H1 (cell line): ENCODE measurements at regions not wholly inside any gene's neighbourhood (a gene's known extent, or its start where the extent isn't known, plus 50 kb on each side); places are given as distances from the start of the nearest gene placed in this dataset.
"Not testable (repeated sequence)": the region's sequence is repeated elsewhere in the genome, so short reads cannot be mapped to it uniquely, and the experiment has no call there.

ENCODE experiments used
- CTCF ChIA-PET: fragments of 300-600 bp; sonication (Branson Sonifier 250); formaldehyde crosslinking; loops from one replicate; lab custom pipeline; 2021; ENCODE audit not compliant: partially characterized antibody; lab: Charles Lee
- POLR2A ChIA-PET: fragments of 300-600 bp; sonication (Branson Sonifier 250); formaldehyde crosslinking; loops from one replicate; lab custom pipeline; 2021; ENCODE audit warnings: inconsistent platforms; ENCODE audit not compliant: partially characterized antibody; lab: Charles Lee
- DNase-seq, 2 experiments: peaks; one replicate each; pipeline versions ENCODE4 v3.0.0 to v3.0.0-alpha.2; 2010 to 2022; ENCODE audit warnings: low spot score in 2 of 2, low read depth in 1 of 2, mixed read lengths in 1 of 2
- FAIRE-seq: peaks from 2 replicates; lab custom pipeline; 2011; peaks lifted over from hg19 to GRCh38; lab: Jason Lieb, UNC
- H2AFZ ChIP-seq: 2 replicates; pipeline ENCODE4 v1.8.1; 2012; ENCODE audit warnings: low read length, inconsistent platforms
- H2AK5ac ChIP-seq: 2 replicates; pipeline ENCODE4 v1.6.1; 2013; ENCODE audit warnings: low read depth, low read length
- H2BK120ac ChIP-seq: replicated peaks from 2 replicates; pipeline ENCODE3; 2013; ENCODE audit warnings: low read depth, low read length, inconsistent platforms
- H2BK12ac ChIP-seq: 2 replicates; pipeline ENCODE4 v1.6.1; 2013; ENCODE audit warnings: low read depth, low read length
- H2BK15ac ChIP-seq: 2 replicates; pipeline ENCODE4 v1.6.1; 2013; ENCODE audit warnings: low read length
- H2BK20ac ChIP-seq: 2 replicates; pipeline ENCODE4 v1.6.1; 2013; ENCODE audit warnings: low read length
- H2BK5ac ChIP-seq: 2 replicates; pipeline ENCODE4 v1.6.1; 2013; ENCODE audit warnings: low read depth, low read length
- H3K14ac ChIP-seq: 2 replicates; pipeline ENCODE4 v1.6.1; 2013; ENCODE audit warnings: inconsistent platforms; ENCODE audit not compliant: insufficient read length
- H3K18ac ChIP-seq: 2 replicates; pipeline ENCODE4 v1.6.1; 2013; ENCODE audit warnings: low read length; ENCODE audit errors: extremely low read depth
- H3K23ac ChIP-seq: 2 replicates; pipeline ENCODE4 v1.6.1; 2013; ENCODE audit warnings: inconsistent platforms; ENCODE audit not compliant: insufficient read length
- H3K23me2 ChIP-seq: 2 replicates; pipeline ENCODE4 v1.6.1; 2013; ENCODE audit warnings: low read depth, low read length
- H3K27ac ChIP-seq: 2 replicates; pipeline ENCODE4 v1.6.1; 2011; ENCODE audit warnings: low read depth, low read length, inconsistent platforms
- H3K27me3 ChIP-seq, 4 experiments: replicated peaks in 1 of 4; 1 replicate in 1 of 4; 2 replicates in 3 of 4; pipeline versions ENCODE4 v1.6.1 to v1.8.1; 2011 to 2013; ENCODE audit warnings: low read length in 3 of 4, mild to moderate bottlenecking in 3 of 4, inconsistent platforms in 2 of 4, mixed read lengths in 2 of 4, moderate library complexity in 1 of 4; ENCODE audit not compliant: control insufficient read depth in 3 of 4, insufficient read depth in 3 of 4; ENCODE audit errors: extremely low read depth in 1 of 4
- H3K36me3 ChIP-seq, 4 experiments: 2 replicates each; pipeline versions ENCODE4 v1.6.1 to v1.8.1; 2011 to 2013; ENCODE audit warnings: mild to moderate bottlenecking in 4 of 4, low read length in 3 of 4, moderate library complexity in 2 of 4, control low read depth in 1 of 4, inconsistent platforms in 1 of 4; ENCODE audit not compliant: insufficient read depth in 4 of 4, control insufficient read depth in 2 of 4
- H3K4ac ChIP-seq: replicated peaks from 2 replicates; pipeline ENCODE3; 2013; ENCODE audit warnings: low read length, low read depth, mixed read lengths, inconsistent platforms; ENCODE audit not compliant: insufficient read length
- H3K4me1 ChIP-seq, 4 experiments: replicated peaks in 1 of 4; 1 replicate in 1 of 4; 2 replicates in 3 of 4; pipeline versions ENCODE4 v1.6.1 to v1.8.1; 2011 to 2013; ENCODE audit warnings: low read length in 3 of 4, inconsistent platforms in 2 of 4, mixed read lengths in 1 of 4; ENCODE audit not compliant: insufficient read depth in 4 of 4, control insufficient read depth in 3 of 4
- H3K4me2 ChIP-seq, 2 experiments: 2 replicates each; pipeline versions ENCODE4 v1.6.1 to v1.8.1; 2011 to 2013; ENCODE audit warnings: low read depth in 2 of 2, low read length in 2 of 2, control low read depth in 1 of 2, inconsistent platforms in 1 of 2, mild to moderate bottlenecking in 1 of 2; ENCODE audit not compliant: insufficient read depth in 1 of 2
- H3K4me3 ChIP-seq, 4 experiments: fragments of 200-600, 300-600 bp in 1 of 4; sonication (generic), shearing (Covaris generic), sonication (Bioruptor Twin) in 1 of 4; 2 replicates each; pipeline versions ENCODE4 v1.5.1 to v1.8.1; 2011 to 2016; ENCODE audit warnings: low read length in 4 of 4, low read depth in 3 of 4, control low read depth in 2 of 4, inconsistent platforms in 2 of 4, mild to moderate bottlenecking in 2 of 4, mixed read lengths in 1 of 4, moderate library complexity in 1 of 4; ENCODE audit not compliant: insufficient read depth in 2 of 4; ENCODE audit errors: extremely low read depth in 1 of 4
- H3K56ac ChIP-seq: replicated peaks from 2 replicates; pipeline ENCODE3; 2013; ENCODE audit warnings: low read depth, mild to moderate bottlenecking, mixed read lengths, low read length, inconsistent platforms; ENCODE audit not compliant: insufficient read length
- H3K79me1 ChIP-seq: 2 replicates; pipeline ENCODE4 v1.6.1; 2013; ENCODE audit warnings: low read depth, low read length, control low read depth
- H3K79me2 ChIP-seq, 2 experiments: 2 replicates each; pipeline versions ENCODE4 v1.6.1 to v1.8.1; 2012 to 2013; ENCODE audit warnings: low read length in 2 of 2, mild to moderate bottlenecking in 2 of 2, inconsistent platforms in 1 of 2; ENCODE audit not compliant: insufficient read depth in 2 of 2, control insufficient read depth in 1 of 2
- H3K9ac ChIP-seq, 4 experiments: replicated peaks in 1 of 4; 1 replicate in 1 of 4; 2 replicates in 3 of 4; pipeline versions ENCODE4 v1.6.1 to v1.8.1; 2011 to 2013; ENCODE audit warnings: low read depth in 3 of 4, low read length in 3 of 4, control low read depth in 2 of 4, mild to moderate bottlenecking in 2 of 4, moderate library complexity in 2 of 4, inconsistent platforms in 1 of 4; ENCODE audit errors: extremely low read depth in 1 of 4
- H3K9me3 ChIP-seq, 2 experiments: 2 replicates each; pipeline versions ENCODE4 v1.6.1 to v1.8.1; 2012 to 2013; ENCODE audit warnings: mild to moderate bottlenecking in 2 of 2, moderate library complexity in 2 of 2, control low read depth in 1 of 2, inconsistent platforms in 1 of 2, low read depth in 1 of 2, low read length in 1 of 2, mixed read lengths in 1 of 2; ENCODE audit not compliant: insufficient read depth in 2 of 2
- H4K20me1 ChIP-seq, 2 experiments: replicated peaks in 1 of 2; 2 replicates each; pipeline versions ENCODE3 to v1.8.1; 2011 to 2013; ENCODE audit warnings: inconsistent platforms in 2 of 2, low read length in 2 of 2, mild to moderate bottlenecking in 1 of 2; ENCODE audit not compliant: insufficient read depth in 2 of 2, control insufficient read depth in 1 of 2
- H4K5ac ChIP-seq: 2 replicates; pipeline ENCODE4 v1.6.1; 2013; ENCODE audit warnings: low read length, low read depth, mixed read lengths, inconsistent platforms; ENCODE audit not compliant: insufficient read length
- H4K8ac ChIP-seq: 2 replicates; pipeline ENCODE4 v1.8.0; 2013; ENCODE audit warnings: mild to moderate bottlenecking, moderate library complexity, low read length, inconsistent platforms; ENCODE audit not compliant: insufficient read depth; ENCODE audit errors: extremely low read depth
- H4K91ac ChIP-seq: replicated peaks from 2 replicates; pipeline ENCODE3; 2013; ENCODE audit warnings: low read length, mixed read lengths, inconsistent platforms; ENCODE audit not compliant: insufficient read length
- WGBS, 2 experiments: shearing (Covaris generic) in 1 of 2; methylation state at CpG; one replicate each; pipeline versions ENCODE4 v1.1.6 to v1.1.7; 2013 to 2015; ENCODE audit warnings: low lambda C conversion rate in 2 of 2, mixed read lengths in 2 of 2, inconsistent platforms in 1 of 2, low coverage in 1 of 2, missing lambda C conversion rate in 1 of 2; ENCODE audit not compliant: insufficient replicate concordance in 2 of 2, insufficient coverage in 1 of 2, insufficient read length in 1 of 2; ENCODE audit errors: extremely low coverage in 1 of 2, missing lambda C conversion rate in 1 of 2; 5-methylcytosine and 5-hydroxymethylcytosine counted together

GRCh38 chr9:63820882-63821281, 1464.1 kb downstream of the FOXD4L5 start:
- H2BK120ac ChIP-seq, H3K9ac ChIP-seq, H2AFZ ChIP-seq, H3K79me1 ChIP-seq, H3K56ac ChIP-seq, H3K18ac ChIP-seq, H3K14ac ChIP-seq, H4K8ac ChIP-seq, H3K4me1 ChIP-seq, CTCF ChIA-PET, H3K4me2 ChIP-seq, H3K36me3 ChIP-seq, H4K91ac ChIP-seq, H2BK5ac ChIP-seq, H3K23ac ChIP-seq, DNase-seq, H2AK5ac ChIP-seq, H4K5ac ChIP-seq, H2BK15ac ChIP-seq, H3K79me2 ChIP-seq, H3K4ac ChIP-seq, H2BK20ac ChIP-seq, H2BK12ac ChIP-seq, FAIRE-seq, H4K20me1 ChIP-seq, H3K4me3 ChIP-seq, H3K27ac ChIP-seq, POLR2A ChIA-PET: not testable (repeated sequence)
- Histone ChIP-seq H3K27me3 (peaks cover 8 to 28% (median 25%) of the 10 kb centered on the region in 4 experiments), H3K9me3 (peaks cover 21 to 53% of the 10 kb centered on the region in 2 experiments), H3K23me2 (peaks cover 13% of the 10 kb centered on the region; the same call in 1 of the 2 replicates)
- 83% methylated on average over 13 of the region's 13 CpGs; no CpG with 5 or more reads in 1 of the 2 experiments for WGBS, 2 experiments

- H3K23ac ChIP-seq, H3K4me3 ChIP-seq, H3K4ac ChIP-seq, H4K20me1 ChIP-seq, H4K5ac ChIP-seq, H4K91ac ChIP-seq, H3K9ac ChIP-seq, FAIRE-seq, H4K8ac ChIP-seq, H3K79me2 ChIP-seq, H3K4me1 ChIP-seq, DNase-seq, H2BK15ac ChIP-seq, H2AK5ac ChIP-seq, H2AFZ ChIP-seq, CTCF ChIA-PET, H3K4me2 ChIP-seq, H3K14ac ChIP-seq, H2BK12ac ChIP-seq, H3K18ac ChIP-seq, H2BK5ac ChIP-seq, H3K56ac ChIP-seq, H3K27ac ChIP-seq, H3K36me3 ChIP-seq, POLR2A ChIA-PET, H3K79me1 ChIP-seq, H2BK120ac ChIP-seq, H2BK20ac ChIP-seq: not testable (repeated sequence)
- peaks cover 23 to 58% of the 10 kb centered on the region in 2 experiments for H3K9me3 ChIP-seq
- peaks cover 8 to 32% (median 26%) of the 10 kb centered on the region in 4 experiments for H3K27me3 ChIP-seq
- 87% methylated on average over 3 of the region's 3 CpGs; no CpG with 5 or more reads in 1 of the 2 experiments for WGBS, 2 experiments
- peaks cover 13% of the 10 kb centered on the region; the same call in 1 of the 2 replicates for H3K23me2 ChIP-seq
Observed at GRCh38 chr9:63820383-63820782, 1464.6 kb downstream of the FOXD4L5 start.
